ENCODE measurements at regions not wholly inside any gene's neighbourhood (a gene's known extent, or its start where the extent isn't known, plus 50 kb on each side); places are given as distances from the start of the nearest gene placed in this dataset.

GRCh38 chr17:55632893-55633292 is 89.8 kb downstream of the TMEM100 start:
- Histone ChIP-seq H3K4me1 (peaks cover 0 to 6% (median 0%) of the 10 kb centered on the region in 4 donors), H3K27me3 (no peaks in the 10 kb centered on the region), H3K4me3 (no peak overlapping the region), H3K27ac (no peak overlapping the region), H3K36me3 (no peaks in the 10 kb centered on the region), H3K9me3 (no peaks in the 10 kb centered on the region)
- no peak for DNase-seq
- TF ChIP-seq, protein P1, sequence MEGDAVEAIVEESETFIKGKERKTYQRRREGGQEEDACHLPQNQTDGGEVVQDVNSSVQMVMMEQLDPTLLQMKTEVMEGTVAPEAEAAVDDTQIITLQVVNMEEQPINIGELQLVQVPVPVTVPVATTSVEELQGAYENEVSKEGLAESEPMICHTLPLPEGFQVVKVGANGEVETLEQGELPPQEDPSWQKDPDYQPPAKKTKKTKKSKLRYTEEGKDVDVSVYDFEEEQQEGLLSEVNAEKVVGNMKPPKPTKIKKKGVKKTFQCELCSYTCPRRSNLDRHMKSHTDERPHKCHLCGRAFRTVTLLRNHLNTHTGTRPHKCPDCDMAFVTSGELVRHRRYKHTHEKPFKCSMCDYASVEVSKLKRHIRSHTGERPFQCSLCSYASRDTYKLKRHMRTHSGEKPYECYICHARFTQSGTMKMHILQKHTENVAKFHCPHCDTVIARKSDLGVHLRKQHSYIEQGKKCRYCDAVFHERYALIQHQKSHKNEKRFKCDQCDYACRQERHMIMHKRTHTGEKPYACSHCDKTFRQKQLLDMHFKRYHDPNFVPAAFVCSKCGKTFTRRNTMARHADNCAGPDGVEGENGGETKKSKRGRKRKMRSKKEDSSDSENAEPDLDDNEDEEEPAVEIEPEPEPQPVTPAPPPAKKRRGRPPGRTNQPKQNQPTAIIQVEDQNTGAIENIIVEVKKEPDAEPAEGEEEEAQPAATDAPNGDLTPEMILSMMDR (IDR thresholded peaks at IDR 0.05), result no peak
- no peak for TF ChIP-seq POLR2A (IDR thresholded peaks at IDR 0.05)

DNA sequence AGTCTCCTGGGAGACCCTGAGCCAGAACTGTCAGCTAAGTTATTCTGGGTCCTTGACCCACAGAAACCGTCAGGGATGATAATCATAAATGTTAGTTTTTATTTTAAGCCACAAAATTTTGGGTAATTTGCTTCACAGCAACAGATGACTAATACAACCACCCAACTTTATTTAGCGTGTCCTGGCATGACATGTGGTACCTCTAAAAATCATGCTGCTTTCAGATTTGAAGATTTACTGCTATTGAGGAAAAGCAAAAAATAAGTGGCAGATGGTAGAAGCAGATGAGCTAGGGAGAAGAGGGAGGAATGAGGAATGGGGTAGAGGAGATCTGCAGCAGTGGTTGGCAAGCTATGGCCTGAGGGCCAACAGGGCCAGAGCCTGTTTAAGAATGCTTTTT is 90.4 kb downstream of the TMEM100 start:
- H3K36me3 ChIP-seq, result no peaks in the 10 kb centered on the region
- no peak for TF ChIP-seq POLR2A (IDR thresholded peaks at IDR 0.05)
- TF ChIP-seq, protein P1 (IDR thresholded peaks at IDR 0.05), result no peak
- H3K4me1 ChIP-seq, result peaks cover 0 to 6% (median 0%) of the 10 kb centered on the region in 4 donors
- no peak overlapping the region for H3K4me3 ChIP-seq
- no peaks in the 10 kb centered on the region for H3K27me3 ChIP-seq
- no peak overlapping the region for H3K27ac ChIP-seq
- H3K9me3 ChIP-seq, result no peaks in the 10 kb centered on the region
- DNase-seq, result no peak

- Histone ChIP-seq H3K4me1 (no peaks in the 10 kb centered on the region), H3K9me3 (no peaks in the 10 kb centered on the region), H3K27ac (no peak overlapping the region), H3K27me3 (no peaks in the 10 kb centered on the region), H3K4me3 (no peak overlapping the region), H3K36me3 (no peaks in the 10 kb centered on the region)
- no peak for TF ChIP-seq POLR2A (IDR thresholded peaks at IDR 0.05)
- TF ChIP-seq, protein P1 (IDR thresholded peaks at IDR 0.05), result no peak
- no peak for DNase-seq
These were observed 92.7 kb downstream of the TMEM100 start for GRCh38 chr17:55629995-55630394.

DNA sequence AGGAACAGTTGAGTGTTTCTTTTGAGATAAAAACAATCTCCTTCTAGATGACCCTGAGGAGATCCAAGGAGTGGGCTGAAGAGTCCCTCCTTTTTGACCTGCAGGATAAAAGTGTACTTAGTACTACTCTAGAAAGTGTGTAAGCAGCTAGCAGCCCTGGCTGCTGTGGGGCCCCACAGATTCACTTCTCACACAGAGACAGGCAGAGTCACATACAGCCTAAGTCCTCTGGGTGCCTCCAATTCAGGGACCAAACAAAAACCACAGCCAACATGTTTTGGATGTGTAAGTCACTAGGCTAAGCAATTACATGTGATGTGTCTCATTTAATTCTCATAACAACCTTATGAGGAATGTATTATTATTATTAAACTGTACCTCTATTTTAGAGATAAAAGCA is 97.1 kb downstream of the TMEM100 start:
- H3K36me3 ChIP-seq, result no peaks in the 10 kb centered on the region
- H3K4me3 ChIP-seq, result no peak overlapping the region
- no peaks in the 10 kb centered on the region for H3K4me1 ChIP-seq
- H3K27me3 ChIP-seq, result no peaks in the 10 kb centered on the region
- no peak for DNase-seq
- H3K9me3 ChIP-seq, result no peaks in the 10 kb centered on the region
- TF ChIP-seq POLR2A (IDR thresholded peaks at IDR 0.05), result no peak
- TF ChIP-seq, protein P1 (IDR thresholded peaks at IDR 0.05), result no peak
- peak overlapping the region in 1 of 4 donors; percentile 16 for H3K27ac ChIP-seq

GRCh38 chr17:55624772-55625433 is 97.8 kb downstream of the TMEM100 start:
- Histone ChIP-seq H3K4me1 (no peaks in the 10 kb centered on the region), H3K27me3 (no peaks in the 10 kb centered on the region), H3K9me3 (no peaks in the 10 kb centered on the region), H3K4me3 (no peak overlapping the region), H3K27ac (peak overlapping the region in 1 of 4 donors; percentile 16), H3K36me3 (no peaks in the 10 kb centered on the region)
- no peak for DNase-seq
- no peak for TF ChIP-seq POLR2A (IDR thresholded peaks at IDR 0.05)
- TF ChIP-seq, protein P1 (IDR thresholded peaks at IDR 0.05), result no peak
